SK-N-SH (cell line): ENCODE measurements at regions not wholly inside any gene's neighbourhood (a gene's known extent, or its start where the extent isn't known, plus 50 kb on each side); places are given as distances from the start of the nearest gene placed in this dataset.

Source experiments
- EZH2phosphoT487 ChIP-seq: fragments of 200-600 bp; sonication (generic); IDR thresholded peaks from 2 replicates; pipeline ENCODE4 v1.6.1; 2017; ENCODE audit warnings: low read depth, mixed run types, mild to moderate bottlenecking, antibody characterized with exemption, moderate library complexity, borderline replicate concordance
- MEF2A ChIP-seq: IDR thresholded peaks from 2 replicates; pipeline ENCODE4 v1.4.0; 2012; ENCODE audit warnings: low read depth, borderline replicate concordance
- MXI1 ChIP-seq: IDR thresholded peaks from 2 replicates; pipeline ENCODE4 v1.6.1; 2012; ENCODE audit warnings: mild to moderate bottlenecking, low read depth, low read length, improper control_type of control experiment
- POLR2AphosphoS5 ChIP-seq: IDR thresholded peaks from 2 replicates; pipeline ENCODE4 v1.6.1; 2012; ENCODE audit warnings: low read depth, low read length
- RAD21 ChIP-seq: IDR thresholded peaks from 2 replicates; pipeline ENCODE4 v1.6.1; 2012; ENCODE audit warnings: mild to moderate bottlenecking, low read length
- RFX5 ChIP-seq: IDR thresholded peaks from 2 replicates; pipeline ENCODE4 v1.6.1; 2012; ENCODE audit warnings: mild to moderate bottlenecking, improper control_type of control experiment, low read length
- SMC3 ChIP-seq: IDR thresholded peaks from 2 replicates; pipeline ENCODE4 v1.6.1; 2012; ENCODE audit warnings: low read depth, low read length, improper control_type of control experiment
- TAF1 ChIP-seq: IDR thresholded peaks from 2 replicates; pipeline ENCODE4 v1.6.1; 2012; ENCODE audit warnings: low read depth, mild to moderate bottlenecking, low read length, moderate library complexity, borderline replicate concordance
- TEAD4 ChIP-seq: IDR thresholded peaks from 2 replicates; pipeline ENCODE4 v1.4.0; 2012; ENCODE audit warnings: mild to moderate bottlenecking, borderline replicate concordance; ENCODE audit not compliant: insufficient read depth
- TF ChIP-seq, protein P1 (sequence below): IDR thresholded peaks from 2 replicates; pipeline ENCODE4 v1.6.1; 2012; ENCODE audit warnings: mild to moderate bottlenecking, low read depth, low read length, moderate library complexity
- TF ChIP-seq, protein P2 (sequence below): fragments of 200-600 bp; sonication (generic); IDR thresholded peaks from 2 replicates; pipeline ENCODE4 v1.6.1; 2017; ENCODE audit warnings: antibody characterized with exemption, mild to moderate bottlenecking, moderate library complexity
- TF ChIP-seq, protein P3 (sequence below): IDR thresholded peaks from 2 replicates; pipeline ENCODE4 v1.4.0; 2012; ENCODE audit warnings: low read depth, borderline replicate concordance
- TF ChIP-seq, protein P4 (sequence below): IDR thresholded peaks from 2 replicates; pipeline ENCODE4 v1.4.0; 2012; ENCODE audit warnings: low read depth

DNA sequence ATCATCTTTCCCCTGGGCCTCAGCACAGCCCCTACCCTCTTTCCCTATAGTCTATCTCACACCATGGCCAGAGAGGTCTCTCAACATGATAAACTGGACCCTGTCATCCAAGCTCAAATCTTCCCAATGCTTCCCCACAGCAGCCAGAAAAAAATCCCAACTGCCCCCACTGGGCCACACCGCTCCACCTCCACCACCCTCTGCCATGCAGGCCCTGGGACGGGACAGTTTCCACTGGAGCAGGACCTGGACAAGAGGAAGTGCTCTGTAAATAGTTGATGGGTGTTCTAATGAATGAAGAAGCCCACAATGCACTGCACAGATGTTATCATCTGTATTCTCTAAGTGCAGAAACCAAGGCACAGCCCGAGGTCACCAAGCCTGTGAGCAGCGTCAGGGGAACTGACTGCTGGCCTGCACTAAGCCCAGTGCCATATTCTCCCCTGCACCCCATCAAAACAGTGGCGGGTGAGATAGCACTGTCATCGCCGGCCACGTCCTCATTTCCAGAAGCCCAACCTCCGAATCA, 161.1 kb downstream of the NUP210 start:
- TF ChIP-seq MEF2A, result no peak
- TF ChIP-seq SMC3, result no peak
- no peak for TF ChIP-seq TAF1
- TF ChIP-seq, protein P1, sequence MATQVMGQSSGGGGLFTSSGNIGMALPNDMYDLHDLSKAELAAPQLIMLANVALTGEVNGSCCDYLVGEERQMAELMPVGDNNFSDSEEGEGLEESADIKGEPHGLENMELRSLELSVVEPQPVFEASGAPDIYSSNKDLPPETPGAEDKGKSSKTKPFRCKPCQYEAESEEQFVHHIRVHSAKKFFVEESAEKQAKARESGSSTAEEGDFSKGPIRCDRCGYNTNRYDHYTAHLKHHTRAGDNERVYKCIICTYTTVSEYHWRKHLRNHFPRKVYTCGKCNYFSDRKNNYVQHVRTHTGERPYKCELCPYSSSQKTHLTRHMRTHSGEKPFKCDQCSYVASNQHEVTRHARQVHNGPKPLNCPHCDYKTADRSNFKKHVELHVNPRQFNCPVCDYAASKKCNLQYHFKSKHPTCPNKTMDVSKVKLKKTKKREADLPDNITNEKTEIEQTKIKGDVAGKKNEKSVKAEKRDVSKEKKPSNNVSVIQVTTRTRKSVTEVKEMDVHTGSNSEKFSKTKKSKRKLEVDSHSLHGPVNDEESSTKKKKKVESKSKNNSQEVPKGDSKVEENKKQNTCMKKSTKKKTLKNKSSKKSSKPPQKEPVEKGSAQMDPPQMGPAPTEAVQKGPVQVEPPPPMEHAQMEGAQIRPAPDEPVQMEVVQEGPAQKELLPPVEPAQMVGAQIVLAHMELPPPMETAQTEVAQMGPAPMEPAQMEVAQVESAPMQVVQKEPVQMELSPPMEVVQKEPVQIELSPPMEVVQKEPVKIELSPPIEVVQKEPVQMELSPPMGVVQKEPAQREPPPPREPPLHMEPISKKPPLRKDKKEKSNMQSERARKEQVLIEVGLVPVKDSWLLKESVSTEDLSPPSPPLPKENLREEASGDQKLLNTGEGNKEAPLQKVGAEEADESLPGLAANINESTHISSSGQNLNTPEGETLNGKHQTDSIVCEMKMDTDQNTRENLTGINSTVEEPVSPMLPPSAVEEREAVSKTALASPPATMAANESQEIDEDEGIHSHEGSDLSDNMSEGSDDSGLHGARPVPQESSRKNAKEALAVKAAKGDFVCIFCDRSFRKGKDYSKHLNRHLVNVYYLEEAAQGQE, result no peak
- TF ChIP-seq, protein P2, sequence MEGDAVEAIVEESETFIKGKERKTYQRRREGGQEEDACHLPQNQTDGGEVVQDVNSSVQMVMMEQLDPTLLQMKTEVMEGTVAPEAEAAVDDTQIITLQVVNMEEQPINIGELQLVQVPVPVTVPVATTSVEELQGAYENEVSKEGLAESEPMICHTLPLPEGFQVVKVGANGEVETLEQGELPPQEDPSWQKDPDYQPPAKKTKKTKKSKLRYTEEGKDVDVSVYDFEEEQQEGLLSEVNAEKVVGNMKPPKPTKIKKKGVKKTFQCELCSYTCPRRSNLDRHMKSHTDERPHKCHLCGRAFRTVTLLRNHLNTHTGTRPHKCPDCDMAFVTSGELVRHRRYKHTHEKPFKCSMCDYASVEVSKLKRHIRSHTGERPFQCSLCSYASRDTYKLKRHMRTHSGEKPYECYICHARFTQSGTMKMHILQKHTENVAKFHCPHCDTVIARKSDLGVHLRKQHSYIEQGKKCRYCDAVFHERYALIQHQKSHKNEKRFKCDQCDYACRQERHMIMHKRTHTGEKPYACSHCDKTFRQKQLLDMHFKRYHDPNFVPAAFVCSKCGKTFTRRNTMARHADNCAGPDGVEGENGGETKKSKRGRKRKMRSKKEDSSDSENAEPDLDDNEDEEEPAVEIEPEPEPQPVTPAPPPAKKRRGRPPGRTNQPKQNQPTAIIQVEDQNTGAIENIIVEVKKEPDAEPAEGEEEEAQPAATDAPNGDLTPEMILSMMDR, result no peak
- no peak for TF ChIP-seq MXI1
- TF ChIP-seq, protein P3, sequence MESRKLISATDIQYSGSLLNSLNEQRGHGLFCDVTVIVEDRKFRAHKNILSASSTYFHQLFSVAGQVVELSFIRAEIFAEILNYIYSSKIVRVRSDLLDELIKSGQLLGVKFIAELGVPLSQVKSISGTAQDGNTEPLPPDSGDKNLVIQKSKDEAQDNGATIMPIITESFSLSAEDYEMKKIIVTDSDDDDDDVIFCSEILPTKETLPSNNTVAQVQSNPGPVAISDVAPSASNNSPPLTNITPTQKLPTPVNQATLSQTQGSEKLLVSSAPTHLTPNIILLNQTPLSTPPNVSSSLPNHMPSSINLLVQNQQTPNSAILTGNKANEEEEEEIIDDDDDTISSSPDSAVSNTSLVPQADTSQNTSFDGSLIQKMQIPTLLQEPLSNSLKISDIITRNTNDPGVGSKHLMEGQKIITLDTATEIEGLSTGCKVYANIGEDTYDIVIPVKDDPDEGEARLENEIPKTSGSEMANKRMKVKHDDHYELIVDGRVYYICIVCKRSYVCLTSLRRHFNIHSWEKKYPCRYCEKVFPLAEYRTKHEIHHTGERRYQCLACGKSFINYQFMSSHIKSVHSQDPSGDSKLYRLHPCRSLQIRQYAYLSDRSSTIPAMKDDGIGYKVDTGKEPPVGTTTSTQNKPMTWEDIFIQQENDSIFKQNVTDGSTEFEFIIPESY, result no peak
- TF ChIP-seq RFX5, result no peak
- no peak for TF ChIP-seq EZH2phosphoT487
- no peak for TF ChIP-seq POLR2AphosphoS5
- 0 out of 2 replicates have a peak, but pooled peaks have one; percentile 11 for TF ChIP-seq RAD21
- TF ChIP-seq, protein P4, sequence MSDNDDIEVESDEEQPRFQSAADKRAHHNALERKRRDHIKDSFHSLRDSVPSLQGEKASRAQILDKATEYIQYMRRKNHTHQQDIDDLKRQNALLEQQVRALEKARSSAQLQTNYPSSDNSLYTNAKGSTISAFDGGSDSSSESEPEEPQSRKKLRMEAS, result no peak
- TF ChIP-seq TEAD4, result no peak
